HL-60 (cell line): ENCODE measurements at regions not wholly inside any gene's neighbourhood (a gene's known extent, or its start where the extent isn't known, plus 50 kb on each side); places are given as distances from the start of the nearest gene placed in this dataset.

Source experiments
- DNase-seq, 2 experiments: peaks; one replicate each; pipeline ENCODE4 v3.0.0-alpha.2; 2010 to 2020; ENCODE audit warnings: low read depth in 1 of 2, low spot score in 1 of 2
- H3K27ac ChIP-seq: fragments of 250-450 bp; sonication (Bioruptor Pico); replicated peaks from 2 replicates; pipeline ENCODE4 v1.5.1; 2020; ENCODE audit warnings: mild to moderate bottlenecking, moderate library complexity
- H3K27me3 ChIP-seq: fragments of 250-450 bp; sonication (Bioruptor Pico); 2 replicates; pipeline ENCODE4 v1.5.1; 2021; ENCODE audit warnings: mild to moderate bottlenecking, moderate library complexity; ENCODE audit not compliant: insufficient read depth, poor library complexity, severe bottlenecking
- H3K4me3 ChIP-seq: replicated peaks from 2 replicates; pipeline ENCODE4 v1.5.1; 2011; ENCODE audit warnings: mild to moderate bottlenecking, control low read depth, low read length; ENCODE audit not compliant: insufficient read depth
- GABPA ChIP-seq: IDR thresholded peaks from 2 replicates; pipeline ENCODE4 v1.6.1; 2012; ENCODE audit warnings: low read depth
- POLR2AphosphoS5 ChIP-seq: IDR thresholded peaks from 2 replicates; pipeline ENCODE4 v1.6.1; 2012; ENCODE audit warnings: low read depth
- REST ChIP-seq: IDR thresholded peaks from 2 replicates; pipeline ENCODE4 v1.6.1; 2012; ENCODE audit warnings: low read depth; ENCODE audit not compliant: insufficient replicate concordance
- SPI1 ChIP-seq: IDR thresholded peaks from 2 replicates; pipeline ENCODE4 v1.6.1; 2012; ENCODE audit warnings: low read depth, mild to moderate bottlenecking, borderline replicate concordance
- TF ChIP-seq, protein P1 (sequence below): IDR thresholded peaks from one replicate; pipeline ENCODE4 v1.5.1; 2011; ENCODE audit warnings: low read length, control low read depth, inconsistent platforms; ENCODE audit not compliant: insufficient read depth

DNA sequence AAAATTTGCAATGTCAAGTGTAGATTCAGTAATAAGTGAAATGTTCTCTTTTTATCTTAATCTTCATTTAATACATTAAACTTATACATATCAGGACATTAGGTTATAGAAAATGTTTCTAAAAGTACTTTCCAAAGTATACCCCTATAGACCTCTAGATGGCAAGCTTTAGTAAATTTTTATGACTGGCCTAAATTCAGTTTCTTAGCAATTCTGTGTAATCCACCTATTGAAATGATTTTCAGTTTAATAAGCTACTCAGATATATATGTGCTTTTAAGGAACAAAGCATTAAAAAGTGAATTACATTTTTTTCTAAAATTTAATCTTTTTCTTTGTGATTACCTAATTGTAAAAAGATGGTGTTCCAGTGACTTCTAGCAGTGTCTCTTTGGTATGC, 342.2 kb downstream of the GBE1 start:
- Histone ChIP-seq H3K27me3 (no peaks in the 10 kb centered on the region), H3K4me3 (no peak overlapping the region), H3K27ac (no peak overlapping the region)
- no peak for TF ChIP-seq REST
- TF ChIP-seq, protein P1, sequence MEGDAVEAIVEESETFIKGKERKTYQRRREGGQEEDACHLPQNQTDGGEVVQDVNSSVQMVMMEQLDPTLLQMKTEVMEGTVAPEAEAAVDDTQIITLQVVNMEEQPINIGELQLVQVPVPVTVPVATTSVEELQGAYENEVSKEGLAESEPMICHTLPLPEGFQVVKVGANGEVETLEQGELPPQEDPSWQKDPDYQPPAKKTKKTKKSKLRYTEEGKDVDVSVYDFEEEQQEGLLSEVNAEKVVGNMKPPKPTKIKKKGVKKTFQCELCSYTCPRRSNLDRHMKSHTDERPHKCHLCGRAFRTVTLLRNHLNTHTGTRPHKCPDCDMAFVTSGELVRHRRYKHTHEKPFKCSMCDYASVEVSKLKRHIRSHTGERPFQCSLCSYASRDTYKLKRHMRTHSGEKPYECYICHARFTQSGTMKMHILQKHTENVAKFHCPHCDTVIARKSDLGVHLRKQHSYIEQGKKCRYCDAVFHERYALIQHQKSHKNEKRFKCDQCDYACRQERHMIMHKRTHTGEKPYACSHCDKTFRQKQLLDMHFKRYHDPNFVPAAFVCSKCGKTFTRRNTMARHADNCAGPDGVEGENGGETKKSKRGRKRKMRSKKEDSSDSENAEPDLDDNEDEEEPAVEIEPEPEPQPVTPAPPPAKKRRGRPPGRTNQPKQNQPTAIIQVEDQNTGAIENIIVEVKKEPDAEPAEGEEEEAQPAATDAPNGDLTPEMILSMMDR, result peak; percentile 11
- no peak for DNase-seq

- no peak overlapping the region for H3K4me3 ChIP-seq
- no peak overlapping the region for H3K27ac ChIP-seq
- no peaks in the 10 kb centered on the region for H3K27me3 ChIP-seq
- no peak for DNase-seq
- TF ChIP-seq, protein P1, result no peak
- TF ChIP-seq SPI1 (no peak), POLR2AphosphoS5 (no peak), REST (no peak), GABPA (no peak)
These were observed 344.6 kb downstream of the GBE1 start for GRCh38 chr3:81416812-81417211.

DNA sequence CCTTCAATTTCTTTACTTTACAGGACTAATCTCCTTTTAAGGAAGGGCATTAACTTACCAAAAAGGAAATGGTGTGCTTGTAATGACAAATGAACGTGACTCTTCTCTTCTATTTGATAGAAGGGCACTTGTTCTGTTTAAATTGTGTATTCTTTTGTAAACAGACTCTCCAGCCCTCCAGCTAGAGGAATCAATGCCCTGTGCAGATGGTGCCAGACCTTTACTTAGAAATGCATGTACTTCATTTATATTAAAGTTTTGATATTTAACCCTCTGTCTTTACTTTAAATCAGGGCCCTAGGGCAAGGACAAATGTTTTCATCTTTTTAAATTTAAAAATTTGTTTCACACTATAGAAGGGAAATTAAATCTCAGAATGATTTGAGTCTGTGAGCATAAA, 355.1 kb downstream of the GBE1 start:
- no peaks in the 10 kb centered on the region for H3K27me3 ChIP-seq
- no peak overlapping the region for H3K4me3 ChIP-seq
- DNase-seq, result no peak
- TF ChIP-seq POLR2AphosphoS5 (no peak), SPI1 (no peak), GABPA (no peak), REST (no peak)
- TF ChIP-seq, protein P1, result no peak
- no peak overlapping the region for H3K27ac ChIP-seq
